DND-41 (cell line): ENCODE measurements at regions not wholly inside any gene's neighbourhood (a gene's known extent, or its start where the extent isn't known, plus 50 kb on each side); places are given as distances from the start of the nearest gene placed in this dataset.

Experiments
- CTCF ChIP-seq: IDR thresholded peaks from 2 replicates; pipeline ENCODE4 v1.5.1; 2012; ENCODE audit warnings: borderline replicate concordance, low read length, moderate library complexity, mild to moderate bottlenecking; ENCODE audit not compliant: poor library complexity, severe bottlenecking; ENCODE audit errors: extremely low read depth
- EZH2 ChIP-seq: IDR thresholded peaks from 3 replicates; pipeline ENCODE4 v1.6.1; 2012; ENCODE audit warnings: borderline replicate concordance, low read depth, mild to moderate bottlenecking, moderate library complexity, low read length, inconsistent platforms; ENCODE audit not compliant: severe bottlenecking

DNA sequence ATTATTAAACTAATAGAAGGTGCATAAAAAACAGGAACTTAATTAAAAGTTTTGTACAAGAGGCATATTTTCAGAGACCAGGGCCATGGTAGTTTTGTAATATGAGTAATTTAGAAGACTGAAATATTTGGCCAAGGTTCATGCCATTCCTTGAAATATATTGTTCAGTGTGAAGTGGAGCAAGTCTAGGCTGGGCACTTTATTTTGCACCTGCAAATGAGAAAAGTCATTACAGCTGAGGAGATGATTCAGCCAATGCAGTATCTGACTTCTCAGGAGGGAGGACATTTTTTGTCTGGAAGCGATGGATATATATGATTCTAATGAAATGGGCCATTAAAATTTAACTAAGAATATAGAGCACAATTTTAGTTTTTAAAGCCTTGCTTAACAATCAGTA lies 754.0 kb upstream of the ADAMTS16 start:
- TF ChIP-seq EZH2 (no peak), CTCF (no peak)
